A673 (cell line): ENCODE measurements at regions not wholly inside any gene's neighbourhood (a gene's known extent, or its start where the extent isn't known, plus 50 kb on each side); places are given as distances from the start of the nearest gene placed in this dataset.

Source experiments
- CTCF ChIP-seq: fragments of 300-800, 200-600 bp; sonication (generic); conservative IDR thresholded peaks from 2 replicates; pipeline ENCODE4 v1.5.1; 2017; ENCODE audit warnings: low read depth, mild to moderate bottlenecking, antibody characterized with exemption, low read length, moderate library complexity, mixed read lengths
- EZH2 ChIP-seq: fragments of 200-600 bp; sonication (generic); IDR thresholded peaks from 2 replicates; pipeline ENCODE4 v1.6.1; 2017; ENCODE audit warnings: borderline replicate concordance, low read depth, mild to moderate bottlenecking, mixed read lengths, antibody characterized with exemption, low read length; ENCODE audit not compliant: poor library complexity, severe bottlenecking

- TF ChIP-seq CTCF (no peak), EZH2 (no peak)
Observed at GRCh38 chr2:236824836-236825235, 255.2 kb downstream of the ACKR3 start.
